AG04450 (cell line): ENCODE measurements at regions not wholly inside any gene's neighbourhood (a gene's known extent, or its start where the extent isn't known, plus 50 kb on each side); places are given as distances from the start of the nearest gene placed in this dataset.

Experiments
- CTCF ChIA-PET: fragments of 300-600, 350-600 bp; formaldehyde crosslinking; extraction: SDS; loops from one replicate; lab custom pipeline; 2022; ENCODE audit warnings: antibody characterized with exemption, inconsistent platforms; lab: Charles Lee
- POLR2A ChIA-PET: fragments of 350-600 bp; formaldehyde crosslinking; extraction: SDS; loops from one replicate; lab custom pipeline; 2021; ENCODE audit warnings: antibody characterized with exemption, inconsistent platforms; lab: Yijun Ruan, JAX
- DNase-seq: peaks from one replicate; pipeline ENCODE4 v3.0.0-alpha.2; 2011; ENCODE audit warnings: low read depth, low spot score
- H3K27ac ChIP-seq: one replicate; pipeline ENCODE4 v1.5.1; 2012; ENCODE audit warnings: low read depth, low read length, control low read depth
- H3K27me3 ChIP-seq: one replicate; pipeline ENCODE4 v1.6.0; 2012; ENCODE audit warnings: low read length; ENCODE audit not compliant: control insufficient read depth, insufficient read depth
- H3K4me3 ChIP-seq: 2 replicates; pipeline ENCODE4 v1.5.1; 2011; ENCODE audit warnings: mild to moderate bottlenecking, low read depth, low read length, control low read depth
- H3K9me3 ChIP-seq: 2 replicates; pipeline ENCODE4 v1.5.1; 2012; ENCODE audit warnings: low read length; ENCODE audit not compliant: control insufficient read depth, insufficient read depth
- TF ChIP-seq, protein P1 (sequence below): IDR thresholded peaks from 2 replicates; pipeline ENCODE4 v1.5.1; 2011; ENCODE audit warnings: low read depth, low read length, control low read depth, inconsistent platforms

DNA sequence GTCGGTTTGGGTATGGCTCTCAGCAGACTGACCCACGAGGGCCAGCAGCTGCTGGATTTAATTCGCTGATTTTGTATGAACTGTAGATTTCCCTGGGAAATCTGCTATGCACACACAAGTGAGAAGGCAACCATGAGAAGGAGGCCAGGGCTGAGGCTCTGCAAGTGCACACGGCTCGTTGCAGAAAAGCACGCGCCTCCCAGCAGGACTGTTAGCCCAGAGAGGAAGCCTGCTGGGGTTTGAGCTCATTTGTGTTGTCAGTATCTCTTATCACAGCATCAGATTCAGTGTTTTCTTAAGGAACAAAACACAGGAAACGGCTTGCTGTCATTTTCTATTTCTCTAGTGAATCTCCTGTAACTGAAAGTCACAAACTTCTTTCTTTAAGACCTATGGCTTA, 296.2 kb upstream of the FAT1 start:
- H3K27me3 ChIP-seq, result no peaks in the 10 kb centered on the region
- H3K27ac ChIP-seq, result no peak overlapping the region
- no peak overlapping the region for H3K4me3 ChIP-seq
- TF ChIP-seq, protein P1, sequence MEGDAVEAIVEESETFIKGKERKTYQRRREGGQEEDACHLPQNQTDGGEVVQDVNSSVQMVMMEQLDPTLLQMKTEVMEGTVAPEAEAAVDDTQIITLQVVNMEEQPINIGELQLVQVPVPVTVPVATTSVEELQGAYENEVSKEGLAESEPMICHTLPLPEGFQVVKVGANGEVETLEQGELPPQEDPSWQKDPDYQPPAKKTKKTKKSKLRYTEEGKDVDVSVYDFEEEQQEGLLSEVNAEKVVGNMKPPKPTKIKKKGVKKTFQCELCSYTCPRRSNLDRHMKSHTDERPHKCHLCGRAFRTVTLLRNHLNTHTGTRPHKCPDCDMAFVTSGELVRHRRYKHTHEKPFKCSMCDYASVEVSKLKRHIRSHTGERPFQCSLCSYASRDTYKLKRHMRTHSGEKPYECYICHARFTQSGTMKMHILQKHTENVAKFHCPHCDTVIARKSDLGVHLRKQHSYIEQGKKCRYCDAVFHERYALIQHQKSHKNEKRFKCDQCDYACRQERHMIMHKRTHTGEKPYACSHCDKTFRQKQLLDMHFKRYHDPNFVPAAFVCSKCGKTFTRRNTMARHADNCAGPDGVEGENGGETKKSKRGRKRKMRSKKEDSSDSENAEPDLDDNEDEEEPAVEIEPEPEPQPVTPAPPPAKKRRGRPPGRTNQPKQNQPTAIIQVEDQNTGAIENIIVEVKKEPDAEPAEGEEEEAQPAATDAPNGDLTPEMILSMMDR, result no peak
- ChIA-PET CTCF (no interaction called here), POLR2A (no interaction called here)
- DNase-seq, result no peak
- H3K9me3 ChIP-seq, result no peaks in the 10 kb centered on the region

DNA sequence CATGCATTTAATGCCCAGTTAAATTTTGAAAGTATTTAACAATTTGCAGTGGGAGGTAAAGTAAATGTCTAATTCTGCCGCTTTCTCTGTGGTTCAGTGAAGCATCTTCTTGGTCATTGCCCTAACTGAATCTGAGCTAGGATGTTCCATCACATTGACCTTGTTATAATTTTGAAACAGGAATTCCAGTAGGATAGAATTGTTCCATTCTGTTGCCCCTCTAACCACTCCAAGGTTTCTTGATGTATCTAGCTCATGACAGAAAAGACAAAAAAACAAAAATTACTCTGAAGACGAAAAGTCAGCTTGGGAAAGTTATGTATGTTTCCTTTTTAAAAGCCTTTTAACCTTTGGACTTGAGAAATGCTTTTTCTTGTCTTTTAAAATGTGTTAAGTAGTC, 297.0 kb upstream of the FAT1 start:
- CTCF ChIA-PET, result no interaction called here
- no peaks in the 10 kb centered on the region for H3K9me3 ChIP-seq
- POLR2A ChIA-PET, result no interaction called here
- H3K27ac ChIP-seq, result no peak overlapping the region
- H3K27me3 ChIP-seq, result no peaks in the 10 kb centered on the region
- TF ChIP-seq, protein P1, result no peak
- no peak overlapping the region for H3K4me3 ChIP-seq
- no peak for DNase-seq

DNA sequence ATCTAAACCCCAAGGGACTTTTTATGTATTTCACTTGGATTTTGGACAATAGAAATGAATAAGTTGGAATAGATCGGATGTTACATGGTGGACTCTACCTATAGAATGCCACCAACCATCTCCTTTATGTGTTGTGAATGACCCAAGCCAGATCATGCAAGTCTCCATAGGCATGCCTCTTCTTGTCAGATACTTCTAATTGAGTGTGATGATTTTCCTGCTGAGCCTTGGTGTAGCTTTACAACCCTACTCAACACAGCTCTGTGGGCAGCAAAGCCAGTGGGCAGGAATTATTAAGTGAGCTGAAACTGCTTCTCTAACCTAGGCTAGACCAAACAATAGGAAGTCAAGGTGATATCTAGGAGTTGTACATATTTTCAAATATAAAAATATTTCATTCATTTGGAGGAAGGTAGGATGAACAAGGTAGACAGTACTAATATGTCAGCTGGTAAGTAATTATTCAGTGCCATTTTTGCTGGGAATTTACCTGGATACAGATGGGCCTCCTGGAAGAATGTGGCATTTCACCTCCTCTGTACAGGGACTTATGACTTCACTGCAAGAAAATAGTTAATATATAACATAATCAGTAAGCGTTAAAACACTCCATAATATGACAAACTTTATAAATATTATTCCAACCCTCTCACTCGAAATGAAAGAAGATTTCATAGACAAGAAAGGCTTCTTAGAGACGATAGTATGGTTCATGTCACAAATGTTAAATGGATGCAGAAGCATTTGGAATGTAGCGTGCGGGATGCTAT, 298.0 kb upstream of the FAT1 start:
- no peaks in the 10 kb centered on the region for H3K27me3 ChIP-seq
- H3K27ac ChIP-seq, result no peak overlapping the region
- no peak for DNase-seq
- CTCF ChIA-PET, result no interaction called here
- POLR2A ChIA-PET, result no interaction called here
- no peaks in the 10 kb centered on the region for H3K9me3 ChIP-seq
- H3K4me3 ChIP-seq, result no peak overlapping the region
- TF ChIP-seq, protein P1, result no peak

DNA sequence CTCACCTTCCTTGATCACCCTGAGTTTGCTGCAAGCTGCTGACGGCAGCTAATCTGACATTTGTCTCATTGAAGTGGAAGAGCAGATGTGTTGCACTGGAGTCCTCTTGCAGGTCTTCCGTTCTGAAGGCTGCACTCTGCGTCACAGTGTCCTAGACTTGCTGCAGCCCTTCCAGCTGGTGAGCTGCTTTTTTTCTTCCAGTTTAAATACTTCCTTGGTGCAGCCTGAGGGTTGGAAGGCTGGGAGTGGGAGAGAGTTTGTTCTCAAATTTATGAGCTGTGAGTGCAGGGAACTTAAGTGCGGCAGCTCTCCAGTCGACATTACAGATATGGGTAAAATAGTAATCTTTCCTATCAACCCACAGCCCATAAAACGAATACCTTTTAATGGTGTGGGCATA, 303.6 kb upstream of the FAT1 start:
- POLR2A ChIA-PET, result no interaction called here
- DNase-seq, result peak; percentile 11
- Histone ChIP-seq H3K27me3 (no peaks in the 10 kb centered on the region), H3K4me3 (peak overlapping the region; percentile 29; the same call in 1 of the 2 replicates), H3K27ac (no peak overlapping the region), H3K9me3 (no peaks in the 10 kb centered on the region)
- CTCF ChIA-PET, result no interaction called here
- TF ChIP-seq, protein P1, result no peak

DNA sequence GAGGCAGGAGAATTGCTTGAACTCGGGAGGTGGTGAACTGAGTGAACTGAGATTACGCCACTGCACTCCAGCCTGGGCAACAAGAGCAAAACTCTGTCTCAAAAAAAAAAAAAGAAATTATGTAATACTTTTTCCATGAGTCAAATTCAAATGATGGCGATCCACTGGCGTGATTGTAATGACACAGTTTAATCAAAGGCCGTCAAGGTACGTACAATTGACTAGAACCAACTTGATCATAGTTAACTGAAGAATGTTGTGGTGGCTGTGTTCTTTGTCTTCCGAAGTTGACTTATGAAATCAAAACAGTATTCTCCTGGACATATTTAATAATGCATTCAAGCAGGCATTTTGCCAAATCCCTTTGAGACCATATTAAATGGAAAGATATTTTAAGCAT, 318.6 kb upstream of the FAT1 start:
- POLR2A ChIA-PET, result no interaction called here
- Histone ChIP-seq H3K27ac (no peak overlapping the region), H3K4me3 (no peak overlapping the region), H3K9me3 (no peaks in the 10 kb centered on the region; the same call in 1 of the 2 replicates), H3K27me3 (no peaks in the 10 kb centered on the region)
- CTCF ChIA-PET, result interaction anchor here (0.6 kb wide), 1 partner anchor 23 kb away, joined by 4 read pairs; no protein-coding TSS in a partner anchor
- TF ChIP-seq, protein P1, result no peak
- DNase-seq, result no peak
